ENCODE measurements at regions not wholly inside any gene's neighbourhood (a gene's known extent, or its start where the extent isn't known, plus 50 kb on each side); places are given as distances from the start of the nearest gene placed in this dataset.

DNA sequence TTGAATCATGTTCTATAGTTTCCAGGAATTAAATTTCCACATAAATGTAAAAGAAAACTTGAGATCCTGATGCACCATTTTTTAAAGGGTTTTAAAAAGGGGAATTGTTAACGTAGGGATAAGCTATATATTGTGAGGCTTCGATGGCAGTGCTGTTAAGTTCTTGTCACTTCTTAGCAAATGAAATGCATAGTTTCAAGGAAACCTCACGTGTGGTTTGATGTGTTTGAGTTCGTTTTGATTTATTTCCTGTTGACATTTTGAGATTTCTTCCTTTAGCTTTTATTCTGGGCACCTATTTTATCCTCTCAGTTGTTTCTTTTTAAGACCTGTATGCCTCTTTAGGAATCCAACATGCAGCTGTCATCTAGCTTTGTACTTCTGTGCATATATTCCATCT, 301.0 kb downstream of the DOCK8 start:
- TF ChIP-seq, protein P1, sequence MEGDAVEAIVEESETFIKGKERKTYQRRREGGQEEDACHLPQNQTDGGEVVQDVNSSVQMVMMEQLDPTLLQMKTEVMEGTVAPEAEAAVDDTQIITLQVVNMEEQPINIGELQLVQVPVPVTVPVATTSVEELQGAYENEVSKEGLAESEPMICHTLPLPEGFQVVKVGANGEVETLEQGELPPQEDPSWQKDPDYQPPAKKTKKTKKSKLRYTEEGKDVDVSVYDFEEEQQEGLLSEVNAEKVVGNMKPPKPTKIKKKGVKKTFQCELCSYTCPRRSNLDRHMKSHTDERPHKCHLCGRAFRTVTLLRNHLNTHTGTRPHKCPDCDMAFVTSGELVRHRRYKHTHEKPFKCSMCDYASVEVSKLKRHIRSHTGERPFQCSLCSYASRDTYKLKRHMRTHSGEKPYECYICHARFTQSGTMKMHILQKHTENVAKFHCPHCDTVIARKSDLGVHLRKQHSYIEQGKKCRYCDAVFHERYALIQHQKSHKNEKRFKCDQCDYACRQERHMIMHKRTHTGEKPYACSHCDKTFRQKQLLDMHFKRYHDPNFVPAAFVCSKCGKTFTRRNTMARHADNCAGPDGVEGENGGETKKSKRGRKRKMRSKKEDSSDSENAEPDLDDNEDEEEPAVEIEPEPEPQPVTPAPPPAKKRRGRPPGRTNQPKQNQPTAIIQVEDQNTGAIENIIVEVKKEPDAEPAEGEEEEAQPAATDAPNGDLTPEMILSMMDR (IDR thresholded peaks at IDR 0.05) = no peak
- no peak for TF ChIP-seq RNF2 (IDR thresholded peaks at IDR 0.05; ENCODE audit: borderline replicate concordance, low read depth)

Data from A549 (cell line).